ENCODE measurements at regions not wholly inside any gene's neighbourhood (a gene's known extent, or its start where the extent isn't known, plus 50 kb on each side); places are given as distances from the start of the nearest gene placed in this dataset.
"Not testable (repeated sequence)": the region's sequence is repeated elsewhere in the genome, so short reads cannot be mapped to it uniquely, and the experiment has no call there.

DNA sequence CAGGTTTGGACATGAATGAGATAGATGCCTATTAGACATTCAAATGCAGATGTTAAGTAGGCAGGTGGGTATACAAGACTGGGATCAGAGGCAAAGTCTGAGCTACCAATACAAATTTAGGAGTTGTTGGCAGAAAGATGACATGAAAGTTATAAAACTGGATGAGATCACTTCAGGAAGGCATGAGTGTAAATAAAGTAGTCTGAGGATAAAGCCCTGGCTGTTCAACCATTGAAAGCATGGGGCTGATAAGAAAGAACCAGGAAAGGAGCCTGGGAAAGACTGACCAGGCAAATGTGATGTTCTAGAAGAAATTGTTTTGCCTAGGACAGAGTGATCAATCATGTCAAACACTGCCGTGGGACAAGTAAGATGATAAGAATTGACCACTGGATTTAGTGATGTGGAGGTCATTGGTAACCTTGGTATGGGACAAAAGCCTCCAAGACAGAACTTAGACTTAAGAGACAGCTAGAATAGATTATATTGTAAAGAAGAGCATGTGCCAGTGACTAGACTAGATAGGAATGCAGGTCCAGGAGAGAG, 98.5 kb downstream of the EHF start:
- Histone ChIP-seq H3K36me3 (ENCODE audit: control insufficient read depth, insufficient read depth, low read length) (no peaks in the 10 kb centered on the region), H3K4me3 (ENCODE audit: insufficient read depth, low read depth, low read length) (no peak overlapping the region), H3K23ac (ENCODE audit: low read depth, low read length) (no peak overlapping the region), H3K18ac (ENCODE audit: low read depth, low read length) (peak overlapping the region; percentile 77; the same call in 1 of the 2 replicates), H3K4me1 (ENCODE audit: control insufficient read depth, insufficient read depth, low read length) (peaks cover 4% of the 10 kb centered on the region), H4K91ac (ENCODE audit: insufficient read depth, low read depth, low read length) (no peak overlapping the region), H4K8ac (ENCODE audit: low read depth in 2 of 2, low read length in 2 of 2) (no peak overlapping the region), H2BK5ac (ENCODE audit: low read depth, low read length, poor library complexity, severe bottlenecking) (no peak overlapping the region), H3K9me1 (ENCODE audit: insufficient read depth, low read length) (no peaks in the 10 kb centered on the region; the same call in 1 of the 2 replicates), H2AK9ac (replicated peaks; ENCODE audit: low read depth, low read length, poor library complexity) (no peak overlapping the region), H3K9me3 (ENCODE audit: control insufficient read depth, insufficient read depth, low read length) (no peaks in the 10 kb centered on the region), H2AFZ (replicated peaks; ENCODE audit: low read length, poor library complexity) (no peak overlapping the region), H2BK20ac (ENCODE audit: low read depth, low read length) (no peak overlapping the region), H2BK15ac (ENCODE audit: low read depth, low read length) (no peak overlapping the region), H4K5ac (ENCODE audit: low read depth, low read length) (no peak overlapping the region), H3K27me3 (ENCODE audit: control insufficient read depth, insufficient read depth, low read length) (no peaks in the 10 kb centered on the region), H3K27ac (ENCODE audit: insufficient read depth, low read length) (no peak overlapping the region), H2BK120ac (ENCODE audit: low read depth, low read length) (no peak overlapping the region), H3K4ac (ENCODE audit: low read depth, low read length) (no peak overlapping the region), H2AK5ac (ENCODE audit: low read depth, low read length) (no peak overlapping the region), H3K79me1 (ENCODE audit: low read depth in 1 of 2, low read length in 2 of 2) (no peaks in the 10 kb centered on the region), H3K14ac (replicated peaks; ENCODE audit: low read depth, low read length) (no peak overlapping the region), H3K4me2 (ENCODE audit: low read depth, low read length) (no peak overlapping the region), H3K9ac (ENCODE audit: low read depth, low read length) (no peak overlapping the region), H4K20me1 (ENCODE audit: insufficient read depth, low read length) (no peaks in the 10 kb centered on the region), H3K56ac (ENCODE audit: extremely low read depth, insufficient read depth, low read length) (no peak overlapping the region)
- in situ Hi-C loops (cut with MboI; ENCODE audit: low sequenced_read_pairs), result no loop called here
- dilution Hi-C loops (cut with HindIII; ENCODE audit: low sequenced_read_pairs, unreplicated experiment), result no loop called here
- POLR2A ChIA-PET (ENCODE audit: unreplicated experiment), result no interaction called here
- intact Hi-C loops (cut with micrococcal nuclease), result no loop called here
- TF ChIP-seq, protein P1, sequence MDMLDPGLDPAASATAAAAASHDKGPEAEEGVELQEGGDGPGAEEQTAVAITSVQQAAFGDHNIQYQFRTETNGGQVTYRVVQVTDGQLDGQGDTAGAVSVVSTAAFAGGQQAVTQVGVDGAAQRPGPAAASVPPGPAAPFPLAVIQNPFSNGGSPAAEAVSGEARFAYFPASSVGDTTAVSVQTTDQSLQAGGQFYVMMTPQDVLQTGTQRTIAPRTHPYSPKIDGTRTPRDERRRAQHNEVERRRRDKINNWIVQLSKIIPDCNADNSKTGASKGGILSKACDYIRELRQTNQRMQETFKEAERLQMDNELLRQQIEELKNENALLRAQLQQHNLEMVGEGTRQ (IDR thresholded peaks at IDR 0.05; ENCODE audit: low read depth, low read length), result no peak
- TF ChIP-seq, protein P2, sequence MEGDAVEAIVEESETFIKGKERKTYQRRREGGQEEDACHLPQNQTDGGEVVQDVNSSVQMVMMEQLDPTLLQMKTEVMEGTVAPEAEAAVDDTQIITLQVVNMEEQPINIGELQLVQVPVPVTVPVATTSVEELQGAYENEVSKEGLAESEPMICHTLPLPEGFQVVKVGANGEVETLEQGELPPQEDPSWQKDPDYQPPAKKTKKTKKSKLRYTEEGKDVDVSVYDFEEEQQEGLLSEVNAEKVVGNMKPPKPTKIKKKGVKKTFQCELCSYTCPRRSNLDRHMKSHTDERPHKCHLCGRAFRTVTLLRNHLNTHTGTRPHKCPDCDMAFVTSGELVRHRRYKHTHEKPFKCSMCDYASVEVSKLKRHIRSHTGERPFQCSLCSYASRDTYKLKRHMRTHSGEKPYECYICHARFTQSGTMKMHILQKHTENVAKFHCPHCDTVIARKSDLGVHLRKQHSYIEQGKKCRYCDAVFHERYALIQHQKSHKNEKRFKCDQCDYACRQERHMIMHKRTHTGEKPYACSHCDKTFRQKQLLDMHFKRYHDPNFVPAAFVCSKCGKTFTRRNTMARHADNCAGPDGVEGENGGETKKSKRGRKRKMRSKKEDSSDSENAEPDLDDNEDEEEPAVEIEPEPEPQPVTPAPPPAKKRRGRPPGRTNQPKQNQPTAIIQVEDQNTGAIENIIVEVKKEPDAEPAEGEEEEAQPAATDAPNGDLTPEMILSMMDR (conservative IDR thresholded peaks at IDR 0.05; ENCODE audit: low read depth, low read length), result no peak
- BruUV-seq (replicated peaks), result no TSS peak
- ATAC-seq (ENCODE audit: low read depth), result no peak
- CTCF ChIA-PET, result no interaction called here
- peak; percentile 3 for DNase-seq
- 0% methylated on average over 1 of the region's 1 CpG; no CpG with 5 or more reads in 1 of the 2 experiments for WGBS, 2 experiments (ENCODE audit: extremely low coverage in 2 of 2, insufficient read length in 1 of 2)

DNA sequence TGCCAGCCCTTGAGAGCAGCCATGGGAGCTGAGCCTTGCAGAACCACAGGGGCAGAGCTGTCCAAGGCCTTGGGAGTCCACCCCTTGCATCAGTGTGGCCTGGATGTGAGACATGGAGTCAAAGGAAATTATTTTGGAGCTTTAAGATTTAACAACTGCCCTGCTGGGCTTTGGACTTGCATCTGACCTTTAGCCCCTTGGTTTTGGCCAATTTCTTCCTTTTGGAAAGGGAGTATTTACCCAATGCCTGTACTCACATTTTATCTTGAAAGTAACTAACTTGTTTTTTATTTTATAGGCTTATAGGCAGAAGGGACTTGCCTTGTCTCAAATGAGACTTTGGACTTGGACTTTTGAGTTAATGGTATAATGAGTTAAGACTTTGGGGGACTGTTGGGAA, 92.7 kb downstream of the EHF start:
- in situ Hi-C loops (cut with MboI; ENCODE audit: low sequenced_read_pairs); H4K20me1 ChIP-seq (ENCODE audit: insufficient read depth, low read length); H2BK5ac ChIP-seq (ENCODE audit: low read depth, low read length, poor library complexity, severe bottlenecking); H2BK15ac ChIP-seq (ENCODE audit: low read depth, low read length); H3K4me1 ChIP-seq (ENCODE audit: control insufficient read depth, insufficient read depth, low read length); H3K18ac ChIP-seq (ENCODE audit: low read depth, low read length); H4K91ac ChIP-seq (ENCODE audit: insufficient read depth, low read depth, low read length); BruUV-seq (replicated peaks); H2AFZ ChIP-seq (replicated peaks; ENCODE audit: low read length, poor library complexity); H3K23ac ChIP-seq (ENCODE audit: low read depth, low read length); H2BK20ac ChIP-seq (ENCODE audit: low read depth, low read length); H3K79me1 ChIP-seq (ENCODE audit: low read depth in 1 of 2, low read length in 2 of 2); H3K4ac ChIP-seq (ENCODE audit: low read depth, low read length); H4K5ac ChIP-seq (ENCODE audit: low read depth, low read length); H2BK120ac ChIP-seq (ENCODE audit: low read depth, low read length); H3K27me3 ChIP-seq (ENCODE audit: control insufficient read depth, insufficient read depth, low read length); dilution Hi-C loops (cut with HindIII; ENCODE audit: low sequenced_read_pairs, unreplicated experiment); CTCF ChIA-PET; POLR2A ChIA-PET (ENCODE audit: unreplicated experiment); intact Hi-C loops (cut with micrococcal nuclease); H2AK9ac ChIP-seq (replicated peaks; ENCODE audit: low read depth, low read length, poor library complexity); H3K4me3 ChIP-seq (ENCODE audit: insufficient read depth, low read depth, low read length); H3K27ac ChIP-seq (ENCODE audit: insufficient read depth, low read length); H3K56ac ChIP-seq (ENCODE audit: extremely low read depth, insufficient read depth, low read length); ATAC-seq (ENCODE audit: low read depth); H3K36me3 ChIP-seq (ENCODE audit: control insufficient read depth, insufficient read depth, low read length); H3K9me1 ChIP-seq (ENCODE audit: insufficient read depth, low read length); H3K14ac ChIP-seq (replicated peaks; ENCODE audit: low read depth, low read length); H4K8ac ChIP-seq (ENCODE audit: low read depth in 2 of 2, low read length in 2 of 2); H2AK5ac ChIP-seq (ENCODE audit: low read depth, low read length); H3K4me2 ChIP-seq (ENCODE audit: low read depth, low read length); H3K9ac ChIP-seq (ENCODE audit: low read depth, low read length); DNase-seq: not testable (repeated sequence)
- peaks cover 14% of the 10 kb centered on the region for H3K9me3 ChIP-seq (ENCODE audit: control insufficient read depth, insufficient read depth, low read length)
